Psoas muscle (tissue), 7 donors: ENCODE measurements at regions not wholly inside any gene's neighbourhood (a gene's known extent, or its start where the extent isn't known, plus 50 kb on each side); places are given as distances from the start of the nearest gene placed in this dataset.

ENCODE experiments used
- ATAC-seq, 4 donors: fragments of 200-7000 bp; cut with Tn5 transposase; one replicate each; pipeline ENCODE4 v1.9.1; 2020; ENCODE audit warnings: moderate library complexity in 3 of 4, mild to moderate bottlenecking in 2 of 4
- DNase-seq, 2 donors: peaks; one replicate each; pipeline ENCODE4 v3.0.0-alpha.2; 2020
- H3K27ac ChIP-seq: fragments of 200-600 bp; one replicate; pipeline ENCODE4 v1.8.0; 2022
- H3K27me3 ChIP-seq, 3 donors: fragments of 200-600 bp in 1 of 3; one replicate each; pipeline versions ENCODE4 v1.6.1 to v1.8.0; 2013 to 2022; ENCODE audit warnings: low read length in 2 of 3, mild to moderate bottlenecking in 2 of 3, moderate library complexity in 1 of 3; ENCODE audit not compliant: insufficient read depth in 3 of 3
- H3K36me3 ChIP-seq, 2 donors: fragments of 200-600 bp in 1 of 2; one replicate each; pipeline versions ENCODE4 v1.6.1 to v1.8.0; 2013 to 2022; ENCODE audit warnings: low read depth in 1 of 2, mild to moderate bottlenecking in 1 of 2, moderate library complexity in 1 of 2; ENCODE audit not compliant: insufficient read depth in 1 of 2
- H3K4me1 ChIP-seq: fragments of 200-600 bp; one replicate; pipeline ENCODE4 v1.8.0; 2022
- H3K4me3 ChIP-seq: fragments of 200-600 bp; one replicate; pipeline ENCODE4 v1.8.0; 2022; ENCODE audit warnings: mild to moderate bottlenecking
- H3K9me3 ChIP-seq: fragments of 200-600 bp; one replicate; pipeline ENCODE4 v1.8.0; 2022
- WGBS, 3 donors: extraction: QIAGEN DNeasy Blood & Tissue Kit; methylation state at CpG; one replicate each; pipeline versions ENCODE4 v1.1.6 to v1.1.7; 2013; 5-methylcytosine and 5-hydroxymethylcytosine counted together
- intact Hi-C, 2 donors: fragments of 100-400 bp; cut with DNase I; formaldehyde crosslinking; loops; one replicate each; pipeline versions ENCODE4 v1.11.0 to v1.14.2; 2022
- TF ChIP-seq, protein P1 (sequence below): fragments of 200-600 bp; IDR thresholded peaks from one replicate; pipeline ENCODE4 v1.8.0; 2022; ENCODE audit warnings: antibody characterized with exemption
- donor health status: healthy with polysubstance abuse.
- donor health status: DM: no; HTN: no; CAD: no; lungs with moderate emphysema.
- donor health status: Bipolar disorder and iron deficiency.
- donor health status: healthy.
- donor health status: DM: yes; HTN: yes; CAD: no.
- donor health status: DM: no; HTN: no; CAD: no.
- donor health status: DM: yes; HTN: yes; CAD: no.

DNA sequence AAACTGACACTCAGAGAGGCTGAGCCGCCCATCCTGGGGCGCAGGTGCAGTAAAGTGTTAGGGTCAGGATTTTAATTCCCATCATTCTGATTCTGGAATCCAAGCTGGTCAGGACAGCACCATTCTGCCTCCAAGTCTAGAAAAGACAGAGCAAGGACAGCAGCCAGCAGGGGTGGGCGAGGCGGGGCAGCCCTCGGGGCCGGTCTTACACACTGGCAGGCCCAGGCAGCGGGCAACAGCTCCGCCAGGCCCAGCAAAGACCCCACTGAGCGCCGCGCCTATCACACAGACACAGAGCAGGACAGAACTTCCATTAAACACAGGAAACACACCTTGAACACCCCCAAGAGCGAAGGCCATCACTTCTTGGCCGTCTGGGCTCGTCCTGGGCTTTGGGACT is 66.5 kb upstream of the RXRA start:
- H3K4me3 ChIP-seq: no peak overlapping the region
- no peaks in the 10 kb centered on the region for H3K9me3 ChIP-seq
- DNase-seq (no peak), ATAC-seq (no peak)
- H3K27ac ChIP-seq: no peak overlapping the region
- TF ChIP-seq, protein P1, sequence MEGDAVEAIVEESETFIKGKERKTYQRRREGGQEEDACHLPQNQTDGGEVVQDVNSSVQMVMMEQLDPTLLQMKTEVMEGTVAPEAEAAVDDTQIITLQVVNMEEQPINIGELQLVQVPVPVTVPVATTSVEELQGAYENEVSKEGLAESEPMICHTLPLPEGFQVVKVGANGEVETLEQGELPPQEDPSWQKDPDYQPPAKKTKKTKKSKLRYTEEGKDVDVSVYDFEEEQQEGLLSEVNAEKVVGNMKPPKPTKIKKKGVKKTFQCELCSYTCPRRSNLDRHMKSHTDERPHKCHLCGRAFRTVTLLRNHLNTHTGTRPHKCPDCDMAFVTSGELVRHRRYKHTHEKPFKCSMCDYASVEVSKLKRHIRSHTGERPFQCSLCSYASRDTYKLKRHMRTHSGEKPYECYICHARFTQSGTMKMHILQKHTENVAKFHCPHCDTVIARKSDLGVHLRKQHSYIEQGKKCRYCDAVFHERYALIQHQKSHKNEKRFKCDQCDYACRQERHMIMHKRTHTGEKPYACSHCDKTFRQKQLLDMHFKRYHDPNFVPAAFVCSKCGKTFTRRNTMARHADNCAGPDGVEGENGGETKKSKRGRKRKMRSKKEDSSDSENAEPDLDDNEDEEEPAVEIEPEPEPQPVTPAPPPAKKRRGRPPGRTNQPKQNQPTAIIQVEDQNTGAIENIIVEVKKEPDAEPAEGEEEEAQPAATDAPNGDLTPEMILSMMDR: no peak
- H3K4me1 ChIP-seq: no peaks in the 10 kb centered on the region
- H3K36me3 ChIP-seq: no peaks in the 10 kb centered on the region
- intact Hi-C loops: loop anchor here in 1 of 2 donors (10.0 kb wide), 1 partner anchor 175 kb away; no protein-coding TSS in a partner anchor
- peaks cover 0 to 2% (median 0%) of the 10 kb centered on the region in 3 donors for H3K27me3 ChIP-seq
- 95 to 96% (median 96%) methylated on average over 14 of the region's 14 CpGs for WGBS, 3 donors

DNA sequence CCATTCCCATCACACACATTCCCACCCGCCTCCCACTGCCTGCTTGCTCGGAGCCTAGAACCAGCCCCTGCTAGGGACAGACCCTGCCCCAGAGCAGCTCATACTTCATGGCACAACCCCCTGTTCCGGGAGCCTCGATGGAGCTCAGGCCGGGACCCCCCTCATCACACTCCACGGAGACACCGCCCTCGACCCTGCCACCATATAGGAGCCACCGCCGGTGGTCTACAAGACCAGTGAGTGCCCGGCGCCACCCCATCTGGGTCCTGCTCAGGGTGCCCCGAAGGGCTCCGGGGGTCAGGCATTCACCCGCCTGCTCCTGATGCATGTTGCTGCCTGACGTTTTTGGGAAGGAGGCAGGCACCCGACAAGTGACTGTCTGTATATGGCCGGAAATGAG is 65.5 kb upstream of the RXRA start:
- H3K36me3 ChIP-seq: no peaks in the 10 kb centered on the region
- H3K27me3 ChIP-seq: peaks cover 0 to 2% (median 0%) of the 10 kb centered on the region in 3 donors
- WGBS, 3 donors: 91 to 92% (median 92%) methylated on average over 15 to 18 of the region's 18 CpGs
- no peaks in the 10 kb centered on the region for H3K9me3 ChIP-seq
- intact Hi-C loops: loop anchor here in 1 of 2 donors (10.0 kb wide), 1 partner anchor 174 kb away; no protein-coding TSS in a partner anchor
- TF ChIP-seq, protein P1: no peak
- no peak overlapping the region for H3K27ac ChIP-seq
- ATAC-seq (no peak), DNase-seq (no peak)
- H3K4me3 ChIP-seq: no peak overlapping the region
- H3K4me1 ChIP-seq: no peaks in the 10 kb centered on the region

DNA sequence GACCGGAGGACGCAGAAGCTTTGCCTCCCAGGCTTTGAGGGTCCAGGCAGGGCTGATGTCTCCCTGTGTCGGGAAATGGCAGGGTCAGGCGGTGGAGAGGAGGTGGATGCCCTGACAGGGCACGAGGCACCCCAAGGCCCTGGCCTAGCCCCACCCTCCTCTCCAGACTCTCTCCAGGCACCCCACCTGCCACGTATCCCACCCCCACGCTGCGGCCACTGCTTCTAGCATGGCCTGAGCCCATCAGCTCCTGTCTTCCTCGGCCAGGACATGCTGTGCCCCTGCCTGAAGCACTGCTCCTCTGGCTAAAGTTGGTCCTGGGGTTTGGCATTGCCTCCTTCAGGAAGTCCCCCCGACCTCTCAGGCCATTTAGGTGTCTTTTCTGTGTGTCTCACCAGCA is 64.2 kb upstream of the RXRA start:
- ATAC-seq: no peak

DNA sequence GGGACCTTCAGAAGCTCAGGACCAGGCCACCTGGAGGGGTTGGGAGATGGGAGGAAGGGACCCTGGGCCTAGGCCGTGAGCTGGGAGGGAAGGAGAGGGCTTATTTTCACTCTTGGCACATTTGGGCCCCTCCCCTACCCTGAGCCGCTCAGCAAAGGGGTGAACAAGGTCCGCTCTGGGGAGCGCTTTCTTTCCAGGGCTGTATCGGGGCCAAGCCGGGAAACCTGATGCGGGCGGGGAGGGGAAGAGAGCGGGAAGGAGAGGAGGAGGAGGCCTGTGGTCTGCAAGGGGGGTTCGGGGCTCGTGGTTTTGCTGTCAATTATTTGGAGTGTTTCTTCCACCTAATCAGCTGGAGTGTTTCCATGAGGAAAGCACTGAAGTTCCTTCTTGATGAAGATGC is 62.7 kb upstream of the RXRA start:
- Histone ChIP-seq H3K4me3 (no peak overlapping the region), H3K4me1 (peaks cover 13% of the 10 kb centered on the region), H3K27me3 (peaks cover 0 to 2% (median 0%) of the 10 kb centered on the region in 3 donors), H3K9me3 (no peaks in the 10 kb centered on the region), H3K36me3 (no peaks in the 10 kb centered on the region), H3K27ac (no peak overlapping the region)
- DNase-seq (no peak), ATAC-seq (no peak)
- WGBS, 3 donors: 33 to 51% (median 34%) methylated on average over 11 of the region's 11 CpGs
- intact Hi-C loops: loop anchor here in 1 of 2 donors (10.0 kb wide), 1 partner anchor 171 kb away; no protein-coding TSS in a partner anchor
- TF ChIP-seq, protein P1: no peak

More for the DNA sequence above, 64.2 kb upstream of the RXRA start:
- 92 to 95% (median 93%) methylated on average over 9 to 10 of the region's 10 CpGs for WGBS, 3 donors
- H3K27ac ChIP-seq: no peak overlapping the region
- TF ChIP-seq, protein P1: no peak
- no peaks in the 10 kb centered on the region for H3K9me3 ChIP-seq
- intact Hi-C loops: loop anchor here in 1 of 2 donors (10.0 kb wide), 1 partner anchor 173 kb away; no protein-coding TSS in a partner anchor
- no peaks in the 10 kb centered on the region for H3K4me1 ChIP-seq
- peaks cover 0 to 2% (median 0%) of the 10 kb centered on the region in 3 donors for H3K27me3 ChIP-seq
- no peak overlapping the region for H3K4me3 ChIP-seq
- no peak for DNase-seq
- no peaks in the 10 kb centered on the region for H3K36me3 ChIP-seq

DNA sequence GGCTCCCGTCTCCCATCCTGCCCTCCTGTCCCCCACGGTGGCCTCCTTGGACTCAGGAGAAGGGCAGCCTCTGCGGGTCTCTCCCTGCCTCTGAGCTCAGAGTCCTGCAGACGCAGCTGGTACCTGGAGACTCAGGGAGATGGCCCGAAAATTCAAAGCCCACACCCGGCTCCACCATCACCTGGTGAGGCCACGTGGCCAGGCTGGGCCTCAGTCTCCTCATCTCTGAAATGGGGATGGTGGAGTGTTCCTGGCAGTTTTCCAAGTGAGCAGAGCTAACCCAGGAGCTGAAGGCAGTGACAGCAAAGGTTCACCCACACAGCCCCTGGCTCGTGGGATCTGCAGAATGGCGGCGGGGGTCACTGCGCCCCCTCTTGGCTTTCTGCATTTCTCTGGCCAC is 62.1 kb upstream of the RXRA start:
- 78 to 85% (median 81%) methylated on average over 10 to 11 of the region's 11 CpGs for WGBS, 3 donors
- Histone ChIP-seq H3K27ac (no peak overlapping the region), H3K4me3 (no peak overlapping the region), H3K4me1 (peaks cover 13% of the 10 kb centered on the region), H3K9me3 (no peaks in the 10 kb centered on the region), H3K36me3 (no peaks in the 10 kb centered on the region), H3K27me3 (peaks cover 0 to 2% (median 0%) of the 10 kb centered on the region in 3 donors)
- intact Hi-C loops: loop anchor here in 1 of 2 donors (10.0 kb wide), 1 partner anchor 171 kb away; no protein-coding TSS in a partner anchor
- TF ChIP-seq, protein P1: no peak
- no peak for ATAC-seq
- no peak for DNase-seq
